AG04450 (cell line): ENCODE measurements at regions not wholly inside any gene's neighbourhood (a gene's known extent, or its start where the extent isn't known, plus 50 kb on each side); places are given as distances from the start of the nearest gene placed in this dataset.

Experiments used
- CTCF ChIA-PET: fragments of 300-600, 350-600 bp; formaldehyde crosslinking; extraction: SDS; loops from one replicate; lab custom pipeline; 2022; ENCODE audit warnings: antibody characterized with exemption, inconsistent platforms; lab: Charles Lee
- POLR2A ChIA-PET: fragments of 350-600 bp; formaldehyde crosslinking; extraction: SDS; loops from one replicate; lab custom pipeline; 2021; ENCODE audit warnings: antibody characterized with exemption, inconsistent platforms; lab: Yijun Ruan, JAX
- DNase-seq: peaks from one replicate; pipeline ENCODE4 v3.0.0-alpha.2; 2011; ENCODE audit warnings: low read depth, low spot score
- H3K27ac ChIP-seq: one replicate; pipeline ENCODE4 v1.5.1; 2012; ENCODE audit warnings: low read depth, low read length, control low read depth
- H3K27me3 ChIP-seq: one replicate; pipeline ENCODE4 v1.6.0; 2012; ENCODE audit warnings: low read length; ENCODE audit not compliant: control insufficient read depth, insufficient read depth
- H3K4me3 ChIP-seq: 2 replicates; pipeline ENCODE4 v1.5.1; 2011; ENCODE audit warnings: mild to moderate bottlenecking, low read depth, low read length, control low read depth
- H3K9me3 ChIP-seq: 2 replicates; pipeline ENCODE4 v1.5.1; 2012; ENCODE audit warnings: low read length; ENCODE audit not compliant: control insufficient read depth, insufficient read depth
- TF ChIP-seq, protein P1 (sequence below): IDR thresholded peaks from 2 replicates; pipeline ENCODE4 v1.5.1; 2011; ENCODE audit warnings: low read depth, low read length, control low read depth, inconsistent platforms

DNA sequence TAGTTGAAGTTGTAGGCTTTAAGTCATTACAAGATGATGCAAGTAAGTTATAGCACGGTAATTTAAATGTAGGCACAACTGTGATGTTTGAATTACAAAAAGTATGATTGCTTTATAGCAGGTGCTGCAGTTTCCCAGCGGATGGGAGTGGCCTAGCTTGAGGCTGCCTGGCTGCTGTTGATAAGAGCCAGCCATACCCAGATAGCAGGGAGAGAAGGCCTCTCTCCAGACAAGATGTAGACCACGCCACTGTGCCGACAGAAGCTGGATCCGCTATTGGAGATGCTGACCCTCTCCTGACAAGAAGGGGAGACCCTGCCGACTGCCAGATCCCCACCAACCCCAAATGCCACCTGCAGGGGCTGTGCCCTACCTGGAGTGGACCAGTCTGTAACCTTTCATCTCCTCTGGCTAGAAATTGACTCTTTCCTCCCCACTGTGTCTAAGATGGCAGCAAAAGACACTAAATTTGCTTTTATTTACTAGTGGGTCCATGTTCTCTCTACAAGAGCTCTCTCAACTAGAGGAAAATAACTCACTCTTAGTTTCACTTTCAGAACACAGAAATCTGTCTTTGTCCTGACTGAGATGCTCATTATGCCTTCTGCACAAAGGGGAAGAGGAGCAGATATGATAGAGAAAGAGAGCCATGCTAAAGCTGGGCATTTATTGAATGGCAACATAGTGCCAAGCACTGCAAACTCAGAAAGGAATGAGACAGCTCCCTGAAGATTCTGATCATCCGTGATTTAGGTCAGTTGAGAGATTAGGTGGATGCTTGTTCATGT lies 127.9 kb downstream of the URB2 start:
- H3K4me3 ChIP-seq, result no peak overlapping the region
- TF ChIP-seq, protein P1, sequence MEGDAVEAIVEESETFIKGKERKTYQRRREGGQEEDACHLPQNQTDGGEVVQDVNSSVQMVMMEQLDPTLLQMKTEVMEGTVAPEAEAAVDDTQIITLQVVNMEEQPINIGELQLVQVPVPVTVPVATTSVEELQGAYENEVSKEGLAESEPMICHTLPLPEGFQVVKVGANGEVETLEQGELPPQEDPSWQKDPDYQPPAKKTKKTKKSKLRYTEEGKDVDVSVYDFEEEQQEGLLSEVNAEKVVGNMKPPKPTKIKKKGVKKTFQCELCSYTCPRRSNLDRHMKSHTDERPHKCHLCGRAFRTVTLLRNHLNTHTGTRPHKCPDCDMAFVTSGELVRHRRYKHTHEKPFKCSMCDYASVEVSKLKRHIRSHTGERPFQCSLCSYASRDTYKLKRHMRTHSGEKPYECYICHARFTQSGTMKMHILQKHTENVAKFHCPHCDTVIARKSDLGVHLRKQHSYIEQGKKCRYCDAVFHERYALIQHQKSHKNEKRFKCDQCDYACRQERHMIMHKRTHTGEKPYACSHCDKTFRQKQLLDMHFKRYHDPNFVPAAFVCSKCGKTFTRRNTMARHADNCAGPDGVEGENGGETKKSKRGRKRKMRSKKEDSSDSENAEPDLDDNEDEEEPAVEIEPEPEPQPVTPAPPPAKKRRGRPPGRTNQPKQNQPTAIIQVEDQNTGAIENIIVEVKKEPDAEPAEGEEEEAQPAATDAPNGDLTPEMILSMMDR, result no peak
- CTCF ChIA-PET, result no interaction called here
- H3K27me3 ChIP-seq, result no peaks in the 10 kb centered on the region
- DNase-seq, result no peak
- POLR2A ChIA-PET, result no interaction called here
- H3K27ac ChIP-seq, result no peak overlapping the region
- H3K9me3 ChIP-seq, result no peaks in the 10 kb centered on the region

DNA sequence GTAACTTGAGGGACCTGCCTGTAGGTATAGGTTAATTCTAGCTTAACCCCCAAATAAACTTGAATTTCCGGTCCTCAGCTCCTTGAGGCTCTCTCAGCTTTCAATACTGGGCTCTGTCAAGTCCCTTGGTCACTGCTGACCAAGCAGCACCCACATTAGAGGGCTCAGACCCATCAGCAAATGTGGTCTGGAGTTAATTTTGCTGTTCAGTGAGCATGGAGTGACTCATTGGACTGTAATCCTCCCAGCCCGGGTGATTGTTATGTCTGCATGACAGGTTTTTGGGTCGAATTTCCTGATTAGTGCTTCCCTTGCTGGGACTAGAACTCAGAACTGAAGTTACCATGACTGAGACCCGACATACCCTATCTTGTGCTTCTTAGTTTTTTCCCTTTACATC lies 130.6 kb downstream of the URB2 start:
- POLR2A ChIA-PET, result no interaction called here
- Histone ChIP-seq H3K27ac (no peak overlapping the region), H3K9me3 (no peaks in the 10 kb centered on the region), H3K4me3 (no peak overlapping the region), H3K27me3 (no peaks in the 10 kb centered on the region)
- CTCF ChIA-PET, result no interaction called here
- TF ChIP-seq, protein P1, result no peak
- DNase-seq, result no peak

DNA sequence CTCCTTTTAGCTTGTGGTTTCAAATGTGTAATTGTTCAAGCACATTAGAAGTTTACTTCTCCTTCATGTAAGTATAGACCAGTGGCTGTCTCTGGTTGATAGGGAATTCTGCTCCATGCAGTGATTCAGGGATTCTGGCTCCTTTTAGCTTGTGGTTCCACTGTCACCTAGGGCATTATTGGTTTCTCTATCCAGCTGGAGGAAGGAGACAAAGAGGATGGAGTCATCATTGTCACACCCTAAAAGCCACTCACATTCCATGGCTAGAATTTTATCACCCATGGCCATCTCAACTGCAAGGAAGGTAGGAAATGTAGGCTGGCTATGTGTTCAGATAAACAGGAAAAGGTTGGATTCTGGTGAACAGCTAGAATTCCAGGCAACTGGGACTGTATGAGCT lies 131.2 kb downstream of the URB2 start:
- TF ChIP-seq, protein P1, result no peak
- POLR2A ChIA-PET, result no interaction called here
- no peaks in the 10 kb centered on the region for H3K9me3 ChIP-seq
- CTCF ChIA-PET, result no interaction called here
- no peak overlapping the region for H3K4me3 ChIP-seq
- no peaks in the 10 kb centered on the region for H3K27me3 ChIP-seq
- H3K27ac ChIP-seq, result no peak overlapping the region
- no peak for DNase-seq

DNA sequence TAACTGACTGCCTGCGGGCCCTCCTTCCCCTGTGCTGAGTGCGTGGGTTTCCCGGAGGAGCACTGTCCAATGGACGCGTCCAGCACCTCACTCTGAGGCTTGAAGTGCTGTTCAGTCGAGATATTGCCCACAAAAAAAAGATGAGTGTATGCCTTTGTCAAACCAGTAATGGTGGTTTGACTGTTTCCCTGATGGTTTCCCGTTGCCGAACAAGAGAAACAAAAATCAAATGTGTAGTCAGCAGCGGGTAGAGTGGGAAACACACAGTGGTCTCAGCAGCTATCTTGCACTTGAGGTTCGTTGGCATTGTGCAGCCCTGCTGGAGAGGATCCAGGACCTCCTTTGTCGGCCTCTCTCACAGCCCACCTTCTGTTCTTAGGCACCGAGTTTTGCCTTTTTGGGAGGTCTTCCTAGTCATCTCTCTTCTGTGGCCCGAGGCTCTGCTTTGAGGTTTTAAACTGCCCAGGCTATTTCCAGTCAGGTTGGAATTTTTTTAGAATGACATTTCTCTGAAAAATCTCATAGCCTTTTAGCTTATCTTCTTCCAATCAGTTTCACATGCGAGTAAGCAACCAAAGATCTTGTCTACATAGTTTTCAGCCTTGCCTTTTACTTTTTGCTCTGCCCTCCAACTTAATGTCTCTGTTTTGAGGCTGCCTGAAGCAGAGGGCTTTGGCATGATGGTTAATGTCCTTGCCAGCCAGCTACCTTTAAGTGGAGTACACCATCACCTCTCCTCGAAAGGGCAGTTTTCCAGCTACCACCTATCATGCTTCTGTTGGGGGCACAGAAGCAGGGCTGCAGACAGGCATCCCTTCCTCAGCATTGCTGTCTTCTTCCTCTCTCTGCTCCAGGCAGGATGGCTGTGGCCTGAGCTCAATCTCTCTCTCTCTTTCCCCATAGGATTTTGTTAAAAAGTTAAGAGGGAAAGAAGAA lies 132.3 kb downstream of the URB2 start:
- no peaks in the 10 kb centered on the region for H3K9me3 ChIP-seq
- H3K27ac ChIP-seq, result no peak overlapping the region
- H3K4me3 ChIP-seq, result no peak overlapping the region
- no peak for DNase-seq
- CTCF ChIA-PET, result interaction anchor here (0.8 kb wide), 1 partner anchor 43 kb away, joined by 3 read pairs; no protein-coding TSS in a partner anchor
- TF ChIP-seq, protein P1, result no peak
- POLR2A ChIA-PET, result no interaction called here
- H3K27me3 ChIP-seq, result no peaks in the 10 kb centered on the region
